ENCODE measurements at regions not wholly inside any gene's neighbourhood (a gene's known extent, or its start where the extent isn't known, plus 50 kb on each side); places are given as distances from the start of the nearest gene placed in this dataset.
"Not testable (repeated sequence)": the region's sequence is repeated elsewhere in the genome, so short reads cannot be mapped to it uniquely, and the experiment has no call there.

DNA sequence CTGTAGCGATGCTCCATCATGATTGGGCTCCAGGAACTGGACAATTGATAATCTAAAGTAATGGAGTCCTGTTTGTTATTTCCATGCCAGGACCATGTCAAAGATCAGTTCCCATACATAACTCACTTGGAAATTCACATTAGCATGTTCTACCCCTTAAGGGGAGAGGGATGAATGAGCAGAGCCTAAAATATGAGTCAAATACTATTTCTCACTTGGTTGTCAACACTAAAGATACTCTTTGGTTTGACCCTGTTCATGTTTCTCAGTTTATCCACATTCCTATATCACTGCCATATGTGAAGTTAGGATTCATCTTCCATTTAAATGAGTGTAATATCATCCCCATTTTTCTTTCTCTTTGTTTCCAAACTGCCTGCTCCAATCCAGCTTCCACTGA is 321.6 kb upstream of the PAPPA start:
- H3K4me3 ChIP-seq (replicated peaks; ENCODE audit: low read depth, low read length), result no peak overlapping the region
- no peak for TF ChIP-seq CTCF (IDR thresholded peaks at IDR 0.05; ENCODE audit: low read depth, low read length, missing control alignments)
- no peak for DNase-seq (ENCODE audit: extremely low read depth, low read depth)

GRCh38 chr9:115837618-115838017 is 316.0 kb upstream of the PAPPA start:
- TF ChIP-seq CTCF (IDR thresholded peaks at IDR 0.05; ENCODE audit: low read depth, low read length, missing control alignments), result no peak
- no peak for DNase-seq (ENCODE audit: extremely low read depth, low read depth)
- no peak overlapping the region for H3K4me3 ChIP-seq (replicated peaks; ENCODE audit: low read depth, low read length)

- no peak overlapping the region for H3K4me3 ChIP-seq (replicated peaks; ENCODE audit: low read depth, low read length)
- no peak for TF ChIP-seq CTCF (IDR thresholded peaks at IDR 0.05; ENCODE audit: low read depth, low read length, missing control alignments)
- DNase-seq (ENCODE audit: extremely low read depth, low read depth), result no peak
Measured at GRCh38 chr9:115838417-115838816, 315.2 kb upstream of the PAPPA start.

- not testable (repeated sequence) for H3K4me3 ChIP-seq (replicated peaks; ENCODE audit: low read depth, low read length); DNase-seq (ENCODE audit: extremely low read depth, low read depth)
Measured at GRCh38 chr9:115844433-115844832, 309.2 kb upstream of the PAPPA start.

GRCh38 chr9:115845648-115846312 is 307.8 kb upstream of the PAPPA start:
- no peak for TF ChIP-seq CTCF (IDR thresholded peaks at IDR 0.05; ENCODE audit: low read depth, low read length, missing control alignments)
- no peak overlapping the region for H3K4me3 ChIP-seq (replicated peaks; ENCODE audit: low read depth, low read length)
- no peak for DNase-seq (ENCODE audit: extremely low read depth, low read depth)

- DNase-seq (ENCODE audit: extremely low read depth, low read depth), result no peak
- H3K4me3 ChIP-seq (replicated peaks; ENCODE audit: low read depth, low read length), result no peak overlapping the region
- no peak for TF ChIP-seq CTCF (IDR thresholded peaks at IDR 0.05; ENCODE audit: low read depth, low read length, missing control alignments)
Measured at GRCh38 chr9:115847216-115847615, 306.4 kb upstream of the PAPPA start.

GRCh38 chr9:115849679-115850412 is 303.7 kb upstream of the PAPPA start:
- no peak for DNase-seq (ENCODE audit: extremely low read depth, low read depth)
- no peak overlapping the region for H3K4me3 ChIP-seq (replicated peaks; ENCODE audit: low read depth, low read length)
- TF ChIP-seq CTCF (IDR thresholded peaks at IDR 0.05; ENCODE audit: low read depth, low read length, missing control alignments), result no peak

Measured in HFF-Myc (cell line).